HG03108 (cell line): ENCODE measurements at regions not wholly inside any gene's neighbourhood (a gene's known extent, or its start where the extent isn't known, plus 50 kb on each side); places are given as distances from the start of the nearest gene placed in this dataset.

Experiments
- ATAC-seq: cut with Tn5 transposase; IDR thresholded peaks from one replicate; pipeline ENCODE4 v1.9.1; 2021; ENCODE audit warnings: moderate library complexity; ENCODE audit not compliant: unreplicated experiment

DNA sequence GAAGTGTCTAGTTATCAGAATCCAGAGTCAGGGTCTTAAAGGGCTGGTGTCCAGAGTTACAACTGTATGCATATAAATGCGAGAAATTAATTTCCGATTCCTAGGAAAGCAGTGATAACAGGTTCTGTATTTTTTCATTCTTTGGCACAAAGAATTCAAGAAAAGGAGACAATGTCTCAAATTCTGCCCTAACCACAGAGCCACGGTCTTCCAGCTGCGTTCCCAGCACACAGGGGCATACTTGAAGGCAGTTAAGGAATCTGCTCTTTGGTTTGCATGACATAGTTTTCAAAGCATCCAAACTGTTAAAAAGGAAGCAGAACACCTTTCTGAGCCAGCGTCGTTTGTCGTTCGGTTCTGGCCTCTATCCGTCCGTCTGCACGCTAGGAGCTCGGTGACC, 416.9 kb upstream of the MKI67 start:
- no peak for ATAC-seq

DNA sequence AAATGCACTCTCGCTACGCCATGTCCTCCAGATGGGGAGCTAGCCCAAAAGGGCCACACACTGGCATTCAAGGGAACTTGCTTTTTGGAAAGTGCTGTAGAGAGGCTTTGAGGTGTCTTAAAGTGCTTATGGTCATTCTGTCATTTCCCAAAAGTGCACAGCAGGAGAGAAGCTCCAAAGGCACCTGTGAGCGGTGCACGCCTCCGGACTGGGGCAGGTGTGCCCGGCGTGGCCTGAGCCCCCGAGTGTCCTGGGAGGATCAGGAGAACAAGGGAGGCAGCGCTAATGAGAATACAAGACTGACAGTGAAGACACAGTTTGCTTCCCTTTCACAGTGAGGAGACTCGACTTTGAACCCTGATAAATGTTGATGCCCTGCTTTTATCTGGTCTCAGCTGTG, 419.0 kb upstream of the MKI67 start:
- no peak for ATAC-seq

GRCh38 chr10:128546651-128547165, 420.5 kb upstream of the MKI67 start:
- ATAC-seq = no peak

DNA sequence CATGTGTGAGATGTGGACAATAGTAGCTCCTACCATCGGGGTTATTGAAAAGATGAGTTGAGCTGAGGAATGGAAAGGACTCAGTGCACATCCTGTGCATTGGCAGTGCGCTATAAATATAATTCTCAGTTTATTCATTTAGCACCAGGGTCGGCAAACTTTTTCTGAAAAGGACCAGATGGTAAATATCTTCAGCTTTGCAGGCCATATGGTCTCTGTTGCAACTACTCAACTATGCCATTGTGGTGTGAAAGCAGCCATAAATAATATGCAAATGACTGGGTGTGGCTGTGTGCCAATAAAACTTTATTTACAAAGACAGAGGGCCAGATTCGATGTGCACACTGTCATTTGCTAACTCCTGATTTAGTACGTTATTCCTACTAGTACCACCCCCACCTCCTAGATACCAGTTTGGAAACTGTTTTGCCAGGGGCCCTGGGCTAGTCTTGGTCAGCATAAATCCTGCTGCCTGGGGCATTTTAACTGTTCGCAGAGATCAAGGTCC, 422.9 kb upstream of the MKI67 start:
- no peak for ATAC-seq

GRCh38 chr10:128550045-128550444, 423.8 kb upstream of the MKI67 start:
- ATAC-seq = no peak

- no peak for ATAC-seq
Measured at GRCh38 chr10:128551475-128551874, 425.3 kb upstream of the MKI67 start.

- ATAC-seq = no peak
Measured at GRCh38 chr10:128553755-128554154, 427.5 kb upstream of the MKI67 start.

GRCh38 chr10:128556182-128557110, 430.2 kb upstream of the MKI67 start:
- no peak for ATAC-seq

GRCh38 chr10:128557149-128557710, 431.0 kb upstream of the MKI67 start:
- ATAC-seq = no peak

GRCh38 chr10:128560406-128560805, 434.2 kb upstream of the MKI67 start:
- ATAC-seq = no peak

DNA sequence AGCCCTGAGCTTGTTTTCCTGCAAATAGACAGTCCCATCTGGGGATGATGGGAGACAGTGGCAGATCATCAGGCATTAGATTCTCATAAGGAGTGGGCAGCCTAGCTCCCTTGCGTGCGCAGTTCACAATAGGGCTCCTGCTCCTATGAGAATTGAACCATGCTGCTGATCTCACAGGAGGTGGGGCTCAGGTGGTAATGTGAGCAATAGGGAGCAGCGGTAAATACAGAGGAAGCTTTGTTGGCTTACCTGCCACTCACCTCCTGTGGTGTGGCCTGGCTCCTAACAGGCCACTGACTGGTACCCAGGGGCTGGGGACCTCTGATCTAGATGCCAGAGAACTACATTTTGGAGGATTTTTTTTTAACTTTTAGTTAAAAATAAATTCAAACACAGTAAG, 434.8 kb upstream of the MKI67 start:
- no peak for ATAC-seq

DNA sequence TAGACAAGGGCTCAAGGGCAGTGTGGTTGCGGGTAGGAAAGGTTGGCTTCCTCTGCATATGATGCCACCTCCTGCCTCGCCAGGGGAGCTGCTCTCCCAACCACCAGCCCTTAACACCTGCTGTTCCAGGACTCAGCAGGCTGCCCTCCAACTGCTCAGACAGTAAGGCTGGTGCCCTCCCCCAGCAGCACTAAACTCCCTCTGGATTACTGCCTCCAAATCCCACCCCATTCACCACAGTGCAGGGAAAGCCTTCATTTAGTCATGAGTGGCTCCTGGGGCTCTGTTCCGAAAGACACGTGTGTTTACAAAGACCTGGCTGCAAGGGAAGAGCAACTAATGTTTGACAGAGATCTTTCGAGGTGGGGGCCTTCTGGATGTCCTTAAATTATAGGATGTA, 437.2 kb upstream of the MKI67 start:
- no peak for ATAC-seq

DNA sequence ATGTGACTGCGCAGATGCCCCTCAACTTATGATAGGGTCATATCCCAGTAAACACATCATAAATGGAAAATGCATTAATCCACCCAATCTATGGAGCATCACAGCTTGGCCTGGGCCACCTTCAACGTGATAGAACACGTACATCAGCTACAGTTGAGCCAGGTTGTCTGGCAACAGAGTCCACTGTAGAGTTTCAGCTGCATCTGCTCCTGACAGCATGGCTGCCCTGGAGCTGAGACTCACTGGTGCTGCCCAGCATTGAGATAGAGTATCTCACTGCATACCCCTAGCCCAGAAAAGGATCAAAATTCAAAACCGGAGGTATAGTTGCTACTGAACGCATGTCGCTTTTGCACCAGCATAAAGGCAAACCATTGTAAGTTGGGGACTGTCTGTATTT, 437.7 kb upstream of the MKI67 start:
- ATAC-seq = no peak

- no peak for ATAC-seq
Measured at GRCh38 chr10:128566361-128566968, 440.2 kb upstream of the MKI67 start.

GRCh38 chr10:128567551-128567950, 441.3 kb upstream of the MKI67 start:
- ATAC-seq = no peak

GRCh38 chr10:128568041-128568440, 441.8 kb upstream of the MKI67 start:
- no peak for ATAC-seq

DNA sequence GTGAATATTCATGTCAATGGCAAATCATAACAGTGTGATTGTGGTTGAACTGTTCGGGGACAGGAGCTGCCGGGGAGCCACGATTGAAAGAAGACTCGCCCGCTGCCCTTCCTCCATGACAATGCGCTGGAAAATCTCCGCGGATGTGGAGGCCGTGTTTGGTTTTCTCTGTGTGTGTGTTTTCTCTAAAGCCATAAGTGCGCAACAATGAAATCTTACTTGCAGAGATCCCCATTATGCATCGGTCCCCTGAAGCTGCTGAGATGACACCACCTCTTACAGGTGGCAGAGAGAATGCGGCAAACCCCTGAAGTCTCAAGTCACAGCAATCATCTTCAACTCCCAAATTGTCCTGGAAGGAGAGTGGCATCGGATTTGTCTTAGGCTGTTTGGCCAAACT, 442.3 kb upstream of the MKI67 start:
- ATAC-seq = no peak

DNA sequence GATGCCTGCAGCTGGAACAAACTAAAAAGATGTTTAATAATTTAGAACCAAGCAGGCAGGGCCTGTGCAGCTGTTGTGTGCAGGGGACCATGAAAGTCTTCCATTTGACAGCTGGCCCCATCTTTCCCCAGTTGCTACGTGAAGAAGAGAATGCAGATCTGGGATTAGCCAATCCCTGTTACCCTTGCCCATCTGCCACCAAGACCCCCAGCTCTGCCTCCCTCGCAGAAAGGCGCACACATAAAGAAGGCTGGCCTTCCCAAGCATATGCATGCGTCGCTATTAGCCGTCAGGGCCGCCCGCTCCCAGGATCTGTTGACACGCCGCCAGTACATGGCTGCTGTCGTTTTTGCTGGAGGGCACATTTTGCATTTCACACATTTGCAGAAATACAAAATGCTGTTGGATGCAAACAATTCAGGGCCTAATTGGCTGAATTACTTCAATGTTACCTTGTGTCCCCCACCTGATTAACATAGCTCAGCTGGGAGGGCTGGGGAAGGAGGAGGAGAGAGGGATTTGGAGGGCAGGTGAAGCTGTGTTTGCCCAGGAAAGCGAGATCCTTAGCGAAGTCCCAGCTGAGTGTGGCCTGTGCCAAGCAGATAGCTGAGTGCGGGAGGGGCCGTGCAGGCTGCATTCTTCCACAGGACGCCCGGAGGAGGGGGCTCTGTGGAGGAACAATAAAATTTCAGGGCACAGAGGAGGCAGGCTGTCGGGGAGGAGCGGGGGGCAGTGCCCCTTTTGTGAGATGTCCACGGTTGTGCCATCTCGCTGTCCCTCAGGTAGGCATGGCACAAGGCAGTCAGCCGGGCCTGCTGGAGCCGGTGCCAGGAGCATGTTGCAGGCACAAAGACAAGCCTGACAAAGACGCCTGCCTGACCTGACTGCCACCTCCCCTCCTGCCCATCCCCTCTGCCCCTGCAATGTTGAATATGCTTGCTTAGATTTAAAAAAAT, 443.0 kb upstream of the MKI67 start:
- no peak for ATAC-seq

DNA sequence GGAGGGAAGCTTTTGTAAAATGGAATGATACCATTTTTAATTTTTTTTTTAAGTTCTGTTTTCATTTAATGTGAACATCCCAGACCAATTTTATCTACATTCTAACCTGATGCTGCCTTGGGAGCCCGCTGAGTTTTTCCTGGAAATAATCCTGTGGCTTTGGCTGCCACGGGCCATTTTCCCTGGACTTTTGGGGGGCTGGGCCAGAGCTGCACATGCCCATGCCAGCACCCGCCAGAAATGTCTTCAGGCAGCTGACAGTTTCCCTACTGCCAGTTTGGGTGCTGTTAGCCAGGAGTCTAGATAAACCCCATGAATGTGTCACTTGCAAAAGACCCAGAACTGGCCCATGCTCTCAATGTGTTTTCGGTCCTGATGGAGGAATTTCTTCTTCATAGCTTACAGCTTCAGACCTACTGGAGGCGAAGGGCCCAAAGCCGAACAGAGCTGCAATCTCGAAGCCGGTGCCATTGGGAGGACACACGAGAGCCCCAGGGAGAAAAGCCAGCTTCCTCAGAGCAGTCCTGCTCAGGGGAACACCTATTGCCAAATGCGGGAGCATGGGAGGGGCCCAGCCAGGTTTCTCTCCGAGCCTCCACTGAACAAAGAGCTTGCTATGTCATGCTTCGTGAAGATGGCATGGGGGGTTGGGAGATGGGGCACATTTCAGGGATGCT, 444.2 kb upstream of the MKI67 start:
- no peak for ATAC-seq

DNA sequence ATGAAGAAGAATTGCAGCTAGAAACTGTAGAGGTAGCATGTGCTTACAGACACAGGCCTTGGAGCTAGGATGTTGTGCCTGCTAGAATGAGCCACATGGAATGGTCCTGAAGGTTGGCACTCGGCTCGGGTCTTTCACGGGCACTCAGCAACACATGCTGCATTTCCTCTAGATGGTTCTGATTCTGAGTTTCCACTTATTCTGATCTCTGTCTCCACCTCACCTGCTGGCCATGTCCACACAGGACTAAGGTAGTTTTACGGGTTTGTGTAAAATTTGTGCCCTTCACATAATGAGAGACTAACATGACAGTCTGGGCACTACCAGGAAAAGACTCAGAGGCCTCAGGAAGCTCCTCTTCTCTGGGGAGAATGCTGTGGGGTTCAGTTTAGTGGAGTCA, 444.8 kb upstream of the MKI67 start:
- ATAC-seq = no peak
